ENCODE measurements at regions not wholly inside any gene's neighbourhood (a gene's known extent, or its start where the extent isn't known, plus 50 kb on each side); places are given as distances from the start of the nearest gene placed in this dataset.

- Histone ChIP-seq H3K27ac (ENCODE audit: low read depth, low read length) (no peak overlapping the region), H3K9ac (ENCODE audit: low read depth in 1 of 2, low read length in 2 of 2) (no peak overlapping the region), H3K4me1 (ENCODE audit: control insufficient read depth in 1 of 2, insufficient read depth in 2 of 2, low read length in 2 of 2) (no peaks in the 10 kb centered on the region), H3K4me3 (ENCODE audit: low read depth in 1 of 2, low read length in 2 of 2) (no peak overlapping the region), H3K36me3 (ENCODE audit: control insufficient read depth in 1 of 2, insufficient read depth in 2 of 2, low read length in 2 of 2) (no peaks in the 10 kb centered on the region), H3K9me3 (ENCODE audit: control insufficient read depth in 1 of 2, low read length in 2 of 2) (no peaks in the 10 kb centered on the region), H3K27me3 (ENCODE audit: control insufficient read depth in 1 of 2, insufficient read depth in 2 of 2, low read length in 2 of 2) (no peaks in the 10 kb centered on the region)
These were observed 456.2 kb upstream of the NRP1 start for GRCh38 chr10:33790521-33791271.

DNA sequence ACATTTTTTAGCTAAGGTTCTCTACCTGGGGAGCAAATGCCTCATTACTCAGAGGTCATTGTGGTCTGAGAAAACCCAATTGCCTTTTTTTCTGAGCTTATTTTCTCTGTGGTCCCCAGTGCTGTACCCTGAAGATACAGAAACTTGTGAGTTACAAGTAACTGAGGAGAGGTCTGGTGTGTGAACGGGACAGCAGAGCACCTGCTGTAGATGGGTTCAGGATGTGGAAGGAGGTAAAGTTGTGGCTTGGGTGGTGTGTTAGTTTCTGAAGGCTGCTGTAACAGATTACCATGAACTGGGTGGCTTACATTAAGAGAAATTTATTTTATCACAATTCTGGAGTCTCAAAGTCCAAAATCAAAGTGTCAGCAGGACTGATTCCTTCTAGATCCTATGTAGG, 449.1 kb upstream of the NRP1 start:
- H3K27me3 ChIP-seq (ENCODE audit: control insufficient read depth in 1 of 2, insufficient read depth in 2 of 2, low read length in 2 of 2): no peaks in the 10 kb centered on the region
- no peak overlapping the region for H3K9ac ChIP-seq (ENCODE audit: low read depth in 1 of 2, low read length in 2 of 2)
- no peaks in the 10 kb centered on the region for H3K4me1 ChIP-seq (ENCODE audit: control insufficient read depth in 1 of 2, insufficient read depth in 2 of 2, low read length in 2 of 2)
- H3K27ac ChIP-seq (ENCODE audit: low read depth, low read length): no peak overlapping the region
- H3K36me3 ChIP-seq (ENCODE audit: control insufficient read depth in 1 of 2, insufficient read depth in 2 of 2, low read length in 2 of 2): no peaks in the 10 kb centered on the region
- no peak overlapping the region for H3K4me3 ChIP-seq (ENCODE audit: low read depth in 1 of 2, low read length in 2 of 2)
- H3K9me3 ChIP-seq (ENCODE audit: control insufficient read depth in 1 of 2, low read length in 2 of 2): no peaks in the 10 kb centered on the region

DNA sequence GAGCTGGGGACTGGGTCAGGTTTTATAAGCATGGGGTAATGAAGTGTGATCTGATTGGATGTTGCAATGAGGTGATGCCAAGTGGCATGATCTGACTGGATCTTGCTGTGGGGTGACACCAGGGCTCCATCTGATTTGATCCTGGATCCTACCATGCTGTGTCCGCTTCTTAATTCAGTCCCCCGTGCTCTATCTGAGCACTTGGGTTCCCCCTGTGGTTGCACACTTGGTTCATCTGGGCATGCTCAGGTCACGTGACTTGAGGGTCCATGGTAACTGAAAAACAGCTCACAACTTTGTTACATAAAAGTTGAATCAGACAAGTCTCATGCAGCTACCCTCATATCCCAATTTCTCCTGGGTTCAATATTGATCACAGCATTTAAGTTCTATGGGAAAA, 448.6 kb upstream of the NRP1 start:
- no peak overlapping the region for H3K27ac ChIP-seq (ENCODE audit: low read depth, low read length)
- no peaks in the 10 kb centered on the region for H3K4me1 ChIP-seq (ENCODE audit: control insufficient read depth in 1 of 2, insufficient read depth in 2 of 2, low read length in 2 of 2)
- H3K9ac ChIP-seq (ENCODE audit: low read depth in 1 of 2, low read length in 2 of 2): no peak overlapping the region
- H3K4me3 ChIP-seq (ENCODE audit: low read depth in 1 of 2, low read length in 2 of 2): no peak overlapping the region
- no peaks in the 10 kb centered on the region for H3K36me3 ChIP-seq (ENCODE audit: control insufficient read depth in 1 of 2, insufficient read depth in 2 of 2, low read length in 2 of 2)
- no peaks in the 10 kb centered on the region for H3K9me3 ChIP-seq (ENCODE audit: control insufficient read depth in 1 of 2, low read length in 2 of 2)
- H3K27me3 ChIP-seq (ENCODE audit: control insufficient read depth in 1 of 2, insufficient read depth in 2 of 2, low read length in 2 of 2): no peaks in the 10 kb centered on the region

DNA sequence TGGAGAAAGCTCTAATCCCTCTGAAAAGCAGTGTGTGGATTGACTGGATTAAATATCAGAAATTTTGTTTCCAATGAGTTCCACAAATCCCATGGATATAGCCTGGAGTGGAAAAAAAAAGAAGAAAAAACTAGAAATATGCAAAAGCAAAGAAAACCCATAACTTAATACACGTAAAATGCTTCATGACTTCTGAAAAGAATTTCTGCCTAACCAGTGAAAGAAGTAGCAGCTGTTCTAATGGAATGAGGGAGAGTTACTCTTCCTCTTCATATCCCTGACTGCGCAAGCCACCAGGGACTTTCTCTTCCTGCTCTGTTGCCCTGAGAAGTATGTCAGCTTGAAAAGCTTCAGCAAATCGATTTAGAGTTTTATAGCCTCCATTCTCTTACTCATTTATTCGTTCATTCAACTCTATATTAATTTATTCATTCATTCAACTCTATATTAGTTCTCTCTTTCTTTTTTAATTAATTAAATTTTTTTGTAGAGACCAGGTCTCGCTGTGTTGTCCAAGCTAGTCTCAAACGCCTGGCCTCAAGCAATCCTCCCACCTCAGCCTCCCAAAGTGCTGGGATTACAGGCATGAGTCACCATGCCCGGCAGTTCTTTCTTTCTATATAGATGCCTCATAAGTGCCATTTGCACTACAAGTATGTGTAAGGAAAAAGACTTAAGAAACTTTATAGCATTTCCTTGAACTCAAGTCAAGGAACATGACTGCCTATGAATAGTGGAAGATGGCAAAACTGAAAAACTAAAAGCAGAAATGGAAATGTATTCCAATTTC, 447.3 kb upstream of the NRP1 start:
- Histone ChIP-seq H3K27ac (ENCODE audit: low read depth, low read length) (no peak overlapping the region), H3K4me1 (ENCODE audit: control insufficient read depth in 1 of 2, insufficient read depth in 2 of 2, low read length in 2 of 2) (no peaks in the 10 kb centered on the region), H3K4me3 (ENCODE audit: low read depth in 1 of 2, low read length in 2 of 2) (no peak overlapping the region), H3K9me3 (ENCODE audit: control insufficient read depth in 1 of 2, low read length in 2 of 2) (no peaks in the 10 kb centered on the region), H3K36me3 (ENCODE audit: control insufficient read depth in 1 of 2, insufficient read depth in 2 of 2, low read length in 2 of 2) (no peaks in the 10 kb centered on the region), H3K9ac (ENCODE audit: low read depth in 1 of 2, low read length in 2 of 2) (no peak overlapping the region), H3K27me3 (ENCODE audit: control insufficient read depth in 1 of 2, insufficient read depth in 2 of 2, low read length in 2 of 2) (no peaks in the 10 kb centered on the region)

GRCh38 chr10:33780961-33781360, 446.5 kb upstream of the NRP1 start:
- no peaks in the 10 kb centered on the region for H3K4me1 ChIP-seq (ENCODE audit: control insufficient read depth in 1 of 2, insufficient read depth in 2 of 2, low read length in 2 of 2)
- no peak overlapping the region for H3K4me3 ChIP-seq (ENCODE audit: low read depth in 1 of 2, low read length in 2 of 2)
- no peaks in the 10 kb centered on the region for H3K27me3 ChIP-seq (ENCODE audit: control insufficient read depth in 1 of 2, insufficient read depth in 2 of 2, low read length in 2 of 2)
- no peaks in the 10 kb centered on the region for H3K36me3 ChIP-seq (ENCODE audit: control insufficient read depth in 1 of 2, insufficient read depth in 2 of 2, low read length in 2 of 2)
- H3K9ac ChIP-seq (ENCODE audit: low read depth in 1 of 2, low read length in 2 of 2): no peak overlapping the region
- H3K9me3 ChIP-seq (ENCODE audit: control insufficient read depth in 1 of 2, low read length in 2 of 2): no peaks in the 10 kb centered on the region
- H3K27ac ChIP-seq (ENCODE audit: low read depth, low read length): no peak overlapping the region

DNA sequence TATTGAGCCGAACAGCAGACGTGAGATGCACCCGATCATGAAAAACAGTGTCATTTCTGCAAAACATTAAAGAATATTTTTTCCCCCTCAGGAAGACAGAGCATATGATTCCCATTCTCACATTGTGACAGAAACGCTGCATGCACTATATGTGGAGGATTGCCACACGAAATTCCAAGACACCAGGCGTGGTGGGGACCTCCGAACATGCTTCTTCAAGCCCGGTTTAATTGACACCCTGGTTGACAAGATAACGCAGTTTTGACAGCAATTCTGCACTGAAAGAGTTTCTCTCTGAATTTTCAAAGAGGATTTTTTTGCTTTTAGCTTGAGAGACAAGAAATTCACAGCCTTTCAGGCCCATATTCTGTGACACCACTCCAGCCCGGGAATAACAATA, 442.8 kb upstream of the NRP1 start:
- Histone ChIP-seq H3K9me3 (ENCODE audit: control insufficient read depth in 1 of 2, low read length in 2 of 2) (no peaks in the 10 kb centered on the region), H3K4me1 (ENCODE audit: control insufficient read depth in 1 of 2, insufficient read depth in 2 of 2, low read length in 2 of 2) (no peaks in the 10 kb centered on the region), H3K27ac (ENCODE audit: low read depth, low read length) (no peak overlapping the region), H3K4me3 (ENCODE audit: low read depth in 1 of 2, low read length in 2 of 2) (no peak overlapping the region), H3K27me3 (ENCODE audit: control insufficient read depth in 1 of 2, insufficient read depth in 2 of 2, low read length in 2 of 2) (no peaks in the 10 kb centered on the region), H3K36me3 (ENCODE audit: control insufficient read depth in 1 of 2, insufficient read depth in 2 of 2, low read length in 2 of 2) (no peaks in the 10 kb centered on the region), H3K9ac (ENCODE audit: low read depth in 1 of 2, low read length in 2 of 2) (no peak overlapping the region)

DNA sequence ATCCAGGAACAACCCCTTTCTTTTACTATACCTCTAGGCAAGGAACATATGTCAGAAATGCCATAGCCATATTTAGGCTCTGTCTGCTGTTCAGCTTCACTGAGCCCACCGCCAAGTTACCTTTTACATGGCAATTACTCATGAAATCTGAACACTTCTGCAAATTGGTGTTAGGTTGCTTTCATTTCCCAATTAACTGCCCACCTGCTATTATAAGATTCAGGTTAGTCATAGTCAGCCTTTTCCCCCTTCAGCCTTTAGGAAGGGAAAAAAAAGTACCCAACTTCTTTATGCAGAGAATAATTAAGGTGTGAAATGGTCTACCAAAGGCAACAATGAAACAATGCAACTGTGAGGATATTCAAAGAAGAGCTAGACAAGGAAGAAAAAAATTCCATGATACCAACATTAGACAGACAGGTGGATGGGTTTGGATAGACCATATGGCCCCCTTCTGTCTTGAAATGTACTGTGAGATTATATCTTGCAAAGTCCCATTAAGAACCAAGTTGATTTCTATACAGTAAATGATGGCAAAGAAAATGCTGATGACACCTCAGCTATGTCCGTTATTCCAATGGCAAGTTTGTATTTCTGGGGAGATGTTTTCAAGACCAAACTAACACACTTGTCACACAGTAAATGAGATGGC, 442.1 kb upstream of the NRP1 start:
- Histone ChIP-seq H3K9ac (ENCODE audit: low read depth in 1 of 2, low read length in 2 of 2) (no peak overlapping the region), H3K9me3 (ENCODE audit: control insufficient read depth in 1 of 2, low read length in 2 of 2) (no peaks in the 10 kb centered on the region), H3K27me3 (ENCODE audit: control insufficient read depth in 1 of 2, insufficient read depth in 2 of 2, low read length in 2 of 2) (no peaks in the 10 kb centered on the region), H3K4me1 (ENCODE audit: control insufficient read depth in 1 of 2, insufficient read depth in 2 of 2, low read length in 2 of 2) (no peaks in the 10 kb centered on the region), H3K4me3 (ENCODE audit: low read depth in 1 of 2, low read length in 2 of 2) (no peak overlapping the region), H3K36me3 (ENCODE audit: control insufficient read depth in 1 of 2, insufficient read depth in 2 of 2, low read length in 2 of 2) (no peaks in the 10 kb centered on the region), H3K27ac (ENCODE audit: low read depth, low read length) (no peak overlapping the region)

DNA sequence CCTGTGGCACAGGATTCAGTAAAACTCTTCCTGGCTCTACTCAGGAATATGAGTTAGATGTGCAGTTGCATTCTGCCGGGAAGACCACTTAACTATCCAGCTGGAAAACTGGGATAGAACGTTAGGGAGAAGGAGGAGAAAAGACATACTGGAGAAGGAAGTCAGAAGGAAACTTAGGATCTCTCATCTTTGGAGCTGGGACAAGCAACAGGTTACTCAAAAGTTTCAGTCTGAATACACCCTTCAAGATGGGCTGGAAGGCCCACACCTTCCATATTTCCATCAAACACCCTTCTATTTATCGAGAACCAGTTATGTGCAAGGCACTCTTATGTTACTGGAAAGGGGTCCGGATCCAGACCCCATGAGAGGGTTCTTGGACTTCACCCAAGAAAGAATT, 440.4 kb upstream of the NRP1 start:
- Histone ChIP-seq H3K27me3 (ENCODE audit: control insufficient read depth in 1 of 2, insufficient read depth in 2 of 2, low read length in 2 of 2) (no peaks in the 10 kb centered on the region), H3K36me3 (ENCODE audit: control insufficient read depth in 1 of 2, insufficient read depth in 2 of 2, low read length in 2 of 2) (no peaks in the 10 kb centered on the region), H3K9ac (ENCODE audit: low read depth in 1 of 2, low read length in 2 of 2) (no peak overlapping the region), H3K27ac (ENCODE audit: low read depth, low read length) (no peak overlapping the region), H3K4me3 (ENCODE audit: low read depth in 1 of 2, low read length in 2 of 2) (no peak overlapping the region), H3K9me3 (ENCODE audit: control insufficient read depth in 1 of 2, low read length in 2 of 2) (no peaks in the 10 kb centered on the region), H3K4me1 (ENCODE audit: control insufficient read depth in 1 of 2, insufficient read depth in 2 of 2, low read length in 2 of 2) (no peaks in the 10 kb centered on the region)

DNA sequence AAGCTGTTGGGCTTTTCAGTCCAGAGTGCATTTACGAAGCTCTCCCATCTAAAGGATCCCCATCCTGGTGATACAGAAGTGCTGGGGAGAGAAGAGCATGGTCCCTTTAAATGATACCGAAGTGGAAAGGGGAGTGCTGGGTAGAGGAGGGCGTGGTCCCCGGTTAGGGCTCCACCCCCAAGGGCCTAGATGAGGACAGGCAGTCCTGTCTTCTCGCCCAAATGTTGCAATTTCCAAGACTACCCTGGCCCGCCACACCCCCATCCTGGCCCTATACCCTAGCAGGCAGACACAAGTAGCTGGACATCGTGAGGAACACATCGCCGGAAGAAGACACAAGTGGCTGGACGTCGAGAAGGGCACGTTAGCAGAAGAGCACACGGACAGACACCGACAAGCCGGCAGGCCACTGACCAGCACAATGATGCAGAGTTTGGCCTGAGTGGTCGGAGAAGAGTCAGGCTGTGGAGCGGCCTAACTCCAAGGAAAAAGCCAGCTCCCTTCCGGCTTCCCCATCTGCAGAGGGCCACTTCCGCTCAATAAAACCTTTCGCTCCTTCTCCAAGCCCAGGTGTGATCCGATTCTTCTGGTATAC, 439.5 kb upstream of the NRP1 start:
- no peak overlapping the region for H3K27ac ChIP-seq (ENCODE audit: low read depth, low read length)
- no peaks in the 10 kb centered on the region for H3K9me3 ChIP-seq (ENCODE audit: control insufficient read depth in 1 of 2, low read length in 2 of 2)
- no peak overlapping the region for H3K4me3 ChIP-seq (ENCODE audit: low read depth in 1 of 2, low read length in 2 of 2)

GRCh38 chr10:33773253-33773573, 438.7 kb upstream of the NRP1 start:
- Histone ChIP-seq H3K27ac (ENCODE audit: low read depth, low read length) (no peak overlapping the region), H3K9ac (ENCODE audit: low read depth in 1 of 2, low read length in 2 of 2) (no peak overlapping the region), H3K27me3 (ENCODE audit: control insufficient read depth in 1 of 2, insufficient read depth in 2 of 2, low read length in 2 of 2) (no peaks in the 10 kb centered on the region), H3K36me3 (ENCODE audit: control insufficient read depth in 1 of 2, insufficient read depth in 2 of 2, low read length in 2 of 2) (no peaks in the 10 kb centered on the region), H3K9me3 (ENCODE audit: control insufficient read depth in 1 of 2, low read length in 2 of 2) (no peaks in the 10 kb centered on the region), H3K4me3 (ENCODE audit: low read depth in 1 of 2, low read length in 2 of 2) (no peak overlapping the region), H3K4me1 (ENCODE audit: control insufficient read depth in 1 of 2, insufficient read depth in 2 of 2, low read length in 2 of 2) (no peaks in the 10 kb centered on the region)

More for the DNA sequence above, 439.5 kb upstream of the NRP1 start:
- Histone ChIP-seq H3K4me1 (ENCODE audit: control insufficient read depth in 1 of 2, insufficient read depth in 2 of 2, low read length in 2 of 2) (no peaks in the 10 kb centered on the region), H3K36me3 (ENCODE audit: control insufficient read depth in 1 of 2, insufficient read depth in 2 of 2, low read length in 2 of 2) (no peaks in the 10 kb centered on the region), H3K27me3 (ENCODE audit: control insufficient read depth in 1 of 2, insufficient read depth in 2 of 2, low read length in 2 of 2) (no peaks in the 10 kb centered on the region), H3K9ac (ENCODE audit: low read depth in 1 of 2, low read length in 2 of 2) (no peak overlapping the region)

All from duodenal mucosa (tissue), 2 donors.